A673 (cell line): ENCODE measurements at regions not wholly inside any gene's neighbourhood (a gene's known extent, or its start where the extent isn't known, plus 50 kb on each side); places are given as distances from the start of the nearest gene placed in this dataset.
"Not testable (repeated sequence)": the region's sequence is repeated elsewhere in the genome, so short reads cannot be mapped to it uniquely, and the experiment has no call there.

ENCODE experiments used
- BruUV-seq: library from RNA; stranded (reverse); fragments of 400-500 nt; replicated peaks from 2 replicates; lab custom pipeline; 2021; lab: Mats Ljungman, UMichigan
- CTCF ChIA-PET: fragments of 300-600 bp; sonication (Branson Sonifier 250); formaldehyde crosslinking; loops from one replicate; lab custom pipeline; 2022; ENCODE audit warnings: antibody characterized with exemption; lab: Charles Lee
- POLR2A ChIA-PET: fragments of 300-600 bp; sonication (Branson Sonifier 250); formaldehyde crosslinking; loops from one replicate; lab custom pipeline; 2022; ENCODE audit warnings: antibody characterized with exemption; ENCODE audit not compliant: low non-redundant PET; lab: Charles Lee
- DNase-seq: peaks from one replicate; pipeline ENCODE4 v3.0.0-alpha.2; 2015; ENCODE audit warnings: low spot score
- H3K27ac ChIP-seq: fragments of 200-600 bp; sonication (generic); 2 replicates; pipeline ENCODE4 v1.5.1; 2016; ENCODE audit warnings: mixed run types, low read depth, mild to moderate bottlenecking, mixed read lengths, antibody characterized with exemption, low read length; ENCODE audit not compliant: poor library complexity, severe bottlenecking
- H3K27me3 ChIP-seq: fragments of 200-600 bp; sonication (generic); replicated peaks from 2 replicates; pipeline ENCODE4 v1.6.1; 2017; ENCODE audit warnings: mixed run types, low read depth, mild to moderate bottlenecking, mixed read lengths, antibody characterized with exemption, low read length; ENCODE audit not compliant: insufficient read depth, poor library complexity
- H3K36me3 ChIP-seq: fragments of 200-600 bp; sonication (generic); 2 replicates; pipeline ENCODE4 v1.6.1; 2016; ENCODE audit warnings: mixed run types, mild to moderate bottlenecking, mixed read lengths, antibody characterized with exemption, low read length; ENCODE audit not compliant: insufficient read depth, poor library complexity, severe bottlenecking
- H3K4me1 ChIP-seq: fragments of 200-600 bp; sonication (generic); 2 replicates; pipeline ENCODE4 v1.6.1; 2017; ENCODE audit warnings: mixed run types, mild to moderate bottlenecking, mixed read lengths, antibody characterized with exemption, low read length; ENCODE audit not compliant: insufficient read depth, poor library complexity, severe bottlenecking
- H3K4me3 ChIP-seq: fragments of 200-600 bp; sonication (generic); 2 replicates; pipeline ENCODE4 v1.5.1; 2016; ENCODE audit warnings: low read depth, mixed run types, mild to moderate bottlenecking, mixed read lengths, low read length; ENCODE audit not compliant: poor library complexity, severe bottlenecking
- H3K9me3 ChIP-seq: fragments of 200-600 bp; sonication (generic); 2 replicates; pipeline ENCODE4 v1.6.1; 2016; ENCODE audit warnings: mixed run types, low read depth, mild to moderate bottlenecking, mixed read lengths, antibody characterized with exemption, low read length; ENCODE audit not compliant: poor library complexity, severe bottlenecking
- EZH2 ChIP-seq: fragments of 200-600 bp; sonication (generic); IDR thresholded peaks from 2 replicates; pipeline ENCODE4 v1.6.1; 2017; ENCODE audit warnings: borderline replicate concordance, low read depth, mild to moderate bottlenecking, mixed read lengths, antibody characterized with exemption, low read length; ENCODE audit not compliant: poor library complexity, severe bottlenecking
- intact Hi-C: fragments of 100-400 bp; cut with micrococcal nuclease; formaldehyde crosslinking; loops from one replicate; pipeline ENCODE4 v1.10.0; 2022; ENCODE audit not compliant: unreplicated experiment
- TF ChIP-seq, protein P1 (sequence below): fragments of 300-800, 200-600 bp; sonication (generic); conservative IDR thresholded peaks from 2 replicates; pipeline ENCODE4 v1.5.1; 2017; ENCODE audit warnings: low read depth, mild to moderate bottlenecking, antibody characterized with exemption, low read length, moderate library complexity, mixed read lengths

GRCh38 chr9:88835038-88835466 lies 156.2 kb upstream of the S1PR3 start:
- peak; percentile 82 for DNase-seq
- BruUV-seq: no TSS peak
- Histone ChIP-seq H3K4me3 (no peak overlapping the region), H3K9me3 (no peaks in the 10 kb centered on the region), H3K27me3 (no peaks in the 10 kb centered on the region), H3K4me1 (peaks cover 45% of the 10 kb centered on the region), H3K36me3 (no peaks in the 10 kb centered on the region), H3K27ac (peak overlapping the region; percentile 94)
- TF ChIP-seq, protein P1, sequence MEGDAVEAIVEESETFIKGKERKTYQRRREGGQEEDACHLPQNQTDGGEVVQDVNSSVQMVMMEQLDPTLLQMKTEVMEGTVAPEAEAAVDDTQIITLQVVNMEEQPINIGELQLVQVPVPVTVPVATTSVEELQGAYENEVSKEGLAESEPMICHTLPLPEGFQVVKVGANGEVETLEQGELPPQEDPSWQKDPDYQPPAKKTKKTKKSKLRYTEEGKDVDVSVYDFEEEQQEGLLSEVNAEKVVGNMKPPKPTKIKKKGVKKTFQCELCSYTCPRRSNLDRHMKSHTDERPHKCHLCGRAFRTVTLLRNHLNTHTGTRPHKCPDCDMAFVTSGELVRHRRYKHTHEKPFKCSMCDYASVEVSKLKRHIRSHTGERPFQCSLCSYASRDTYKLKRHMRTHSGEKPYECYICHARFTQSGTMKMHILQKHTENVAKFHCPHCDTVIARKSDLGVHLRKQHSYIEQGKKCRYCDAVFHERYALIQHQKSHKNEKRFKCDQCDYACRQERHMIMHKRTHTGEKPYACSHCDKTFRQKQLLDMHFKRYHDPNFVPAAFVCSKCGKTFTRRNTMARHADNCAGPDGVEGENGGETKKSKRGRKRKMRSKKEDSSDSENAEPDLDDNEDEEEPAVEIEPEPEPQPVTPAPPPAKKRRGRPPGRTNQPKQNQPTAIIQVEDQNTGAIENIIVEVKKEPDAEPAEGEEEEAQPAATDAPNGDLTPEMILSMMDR: no peak
- no peak for TF ChIP-seq EZH2
- intact Hi-C loops: loop anchor here (5.0 to 10.0 kb wide), 2 partner anchors 43 to 170 kb away; no protein-coding TSS in a partner anchor
- ChIA-PET POLR2A (interaction anchor here (0.7 kb wide), 1 partner anchor 16 kb away, joined by 3 read pairs; no protein-coding TSS in a partner anchor), CTCF (no interaction called here)

GRCh38 chr9:88835772-88836171 lies 155.5 kb upstream of the S1PR3 start:
- peak; percentile 95 for DNase-seq
- Histone ChIP-seq H3K9me3 (no peaks in the 10 kb centered on the region), H3K27ac (peak overlapping the region; percentile 94), H3K27me3 (no peaks in the 10 kb centered on the region), H3K4me3 (no peak overlapping the region), H3K36me3 (no peaks in the 10 kb centered on the region), H3K4me1 (peaks cover 45% of the 10 kb centered on the region)
- BruUV-seq: no TSS peak
- ChIA-PET POLR2A (interaction anchor here (0.7 kb wide), 1 partner anchor 17 kb away, joined by 3 read pairs; no protein-coding TSS in a partner anchor), CTCF (no interaction called here)
- no peak for TF ChIP-seq EZH2
- TF ChIP-seq, protein P1: no peak
- intact Hi-C loops: loop anchor here (5.0 to 10.0 kb wide), 2 partner anchors 43 to 171 kb away; no protein-coding TSS in a partner anchor

DNA sequence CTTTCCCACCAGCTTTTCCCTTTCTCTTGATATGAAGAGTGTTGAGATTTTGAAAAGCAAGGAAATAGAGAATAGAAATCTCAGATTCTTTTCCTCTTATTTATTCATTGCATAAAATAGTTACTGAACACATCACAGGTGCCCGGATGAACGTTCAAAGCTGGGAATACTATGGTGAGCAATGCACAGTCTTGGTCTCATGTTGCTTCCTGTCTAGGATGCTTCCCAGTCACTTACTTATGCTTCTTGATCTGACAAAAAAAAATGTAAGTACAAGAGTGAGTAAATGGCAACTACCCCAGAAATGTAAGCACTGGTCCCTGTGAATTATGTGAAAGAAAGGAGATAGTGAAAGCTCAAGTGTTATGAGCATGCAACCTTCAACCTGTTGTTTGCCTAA lies 153.5 kb upstream of the S1PR3 start:
- no peak for TF ChIP-seq EZH2
- TF ChIP-seq, protein P1: no peak
- intact Hi-C loops: loop anchor here (5.0 to 10.0 kb wide), 2 partner anchors 45 to 173 kb away; no protein-coding TSS in a partner anchor

DNA sequence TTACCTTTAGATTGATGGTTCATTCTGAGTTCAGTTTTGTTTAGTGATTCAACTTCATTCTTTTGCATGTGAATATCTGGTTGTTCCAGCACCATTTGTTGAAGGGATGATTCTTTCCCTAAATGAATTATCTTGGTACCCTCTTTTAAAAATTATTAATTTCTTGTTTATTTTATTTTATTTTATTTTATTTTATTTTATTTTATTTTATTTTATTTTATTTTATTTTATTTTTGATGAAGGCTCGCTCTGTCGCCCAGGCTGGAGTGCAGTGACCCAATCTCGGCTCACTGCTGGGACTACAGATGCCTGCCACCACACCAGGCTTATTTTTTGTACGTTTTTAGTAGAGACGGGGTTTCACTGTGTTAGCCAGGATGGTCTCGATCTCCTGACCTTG lies 141.4 kb upstream of the S1PR3 start:
- POLR2A ChIA-PET, CTCF ChIA-PET, H3K4me3 ChIP-seq, DNase-seq, H3K36me3 ChIP-seq, H3K4me1 ChIP-seq, intact Hi-C loops, H3K27me3 ChIP-seq, BruUV-seq, H3K27ac ChIP-seq: not testable (repeated sequence)
- peaks cover 17% of the 10 kb centered on the region for H3K9me3 ChIP-seq

More for the DNA sequence above, 153.5 kb upstream of the S1PR3 start:
- H3K36me3 ChIP-seq: no peaks in the 10 kb centered on the region
- peak overlapping the region; percentile 60 for H3K27ac ChIP-seq
- POLR2A ChIA-PET: no interaction called here
- H3K9me3 ChIP-seq: no peaks in the 10 kb centered on the region
- no peaks in the 10 kb centered on the region for H3K27me3 ChIP-seq
- BruUV-seq: no TSS peak
- no peak for DNase-seq
- peaks cover 45% of the 10 kb centered on the region for H3K4me1 ChIP-seq
- CTCF ChIA-PET: no interaction called here
- no peak overlapping the region for H3K4me3 ChIP-seq
